ENCODE measurements at regions not wholly inside any gene's neighbourhood (a gene's known extent, or its start where the extent isn't known, plus 50 kb on each side); places are given as distances from the start of the nearest gene placed in this dataset.

DNA sequence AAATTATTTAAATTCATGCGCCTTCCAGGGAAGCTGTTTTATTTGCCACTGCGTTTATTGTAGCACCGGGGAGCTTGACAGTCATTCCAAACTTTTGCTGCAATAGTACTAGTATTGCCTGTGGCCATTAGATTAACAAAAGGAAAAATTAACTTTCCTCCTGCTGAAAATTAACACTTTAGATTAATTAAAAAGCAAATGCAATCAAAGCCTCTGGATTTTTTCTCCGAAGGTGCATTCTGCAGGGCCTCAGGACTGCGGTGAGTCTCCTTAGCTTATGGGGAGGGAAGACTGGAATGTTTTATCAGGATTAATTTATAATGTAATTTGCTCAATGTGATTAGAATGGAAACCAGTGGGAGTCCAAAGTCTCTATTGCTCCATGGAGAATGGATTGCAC lies 456.4 kb upstream of the CFAP20DC start:
- Histone ChIP-seq H3K36me3 (ENCODE audit: insufficient read depth, low read length, poor library complexity, severe bottlenecking) (no peaks in the 10 kb centered on the region), H3K4me3 (ENCODE audit: low read depth, low read length, poor library complexity, severe bottlenecking) (no peak overlapping the region), H3K27me3 (replicated peaks; ENCODE audit: insufficient read depth, low read depth, low read length, poor library complexity) (no peaks in the 10 kb centered on the region), H3K4me1 (ENCODE audit: insufficient read depth, low read length, poor library complexity, severe bottlenecking) (no peaks in the 10 kb centered on the region), H3K27ac (ENCODE audit: low read depth, low read length, poor library complexity, severe bottlenecking) (no peak overlapping the region), H3K9me3 (ENCODE audit: low read depth, low read length, poor library complexity, severe bottlenecking) (no peaks in the 10 kb centered on the region)
- DNase-seq (ENCODE audit: low spot score), result no peak
- ChIA-PET POLR2A (ENCODE audit: low non-redundant PET) (no interaction called here), CTCF (no interaction called here)
- intact Hi-C loops (cut with micrococcal nuclease; ENCODE audit: unreplicated experiment), result no loop called here
- no TSS peak for BruUV-seq (replicated peaks)
- TF ChIP-seq CTCF (conservative IDR thresholded peaks at IDR 0.05; ENCODE audit: low read depth, low read length) (no peak), EZH2 (IDR thresholded peaks at IDR 0.05; ENCODE audit: borderline replicate concordance, low read depth, low read length, poor library complexity, severe bottlenecking) (no peak)

GRCh38 chr3:59503441-59503840 lies 453.6 kb upstream of the CFAP20DC start:
- Histone ChIP-seq H3K36me3 (ENCODE audit: insufficient read depth, low read length, poor library complexity, severe bottlenecking) (no peaks in the 10 kb centered on the region), H3K4me3 (ENCODE audit: low read depth, low read length, poor library complexity, severe bottlenecking) (no peak overlapping the region), H3K27me3 (replicated peaks; ENCODE audit: insufficient read depth, low read depth, low read length, poor library complexity) (no peaks in the 10 kb centered on the region), H3K4me1 (ENCODE audit: insufficient read depth, low read length, poor library complexity, severe bottlenecking) (no peaks in the 10 kb centered on the region), H3K27ac (ENCODE audit: low read depth, low read length, poor library complexity, severe bottlenecking) (no peak overlapping the region), H3K9me3 (ENCODE audit: low read depth, low read length, poor library complexity, severe bottlenecking) (no peaks in the 10 kb centered on the region)
- BruUV-seq (replicated peaks), result no TSS peak
- intact Hi-C loops (cut with micrococcal nuclease; ENCODE audit: unreplicated experiment), result no loop called here
- DNase-seq (ENCODE audit: low spot score), result no peak
- ChIA-PET POLR2A (ENCODE audit: low non-redundant PET) (no interaction called here), CTCF (no interaction called here)
- TF ChIP-seq EZH2 (IDR thresholded peaks at IDR 0.05; ENCODE audit: borderline replicate concordance, low read depth, low read length, poor library complexity, severe bottlenecking) (no peak), CTCF (conservative IDR thresholded peaks at IDR 0.05; ENCODE audit: low read depth, low read length) (no peak)

GRCh38 chr3:59502806-59503205 lies 453.0 kb upstream of the CFAP20DC start:
- TF ChIP-seq EZH2 (IDR thresholded peaks at IDR 0.05; ENCODE audit: borderline replicate concordance, low read depth, low read length, poor library complexity, severe bottlenecking) (no peak), CTCF (conservative IDR thresholded peaks at IDR 0.05; ENCODE audit: low read depth, low read length) (no peak)
- no peaks in the 10 kb centered on the region for H3K27me3 ChIP-seq (replicated peaks; ENCODE audit: insufficient read depth, low read depth, low read length, poor library complexity)
- ChIA-PET CTCF (no interaction called here), POLR2A (ENCODE audit: low non-redundant PET) (no interaction called here)
- intact Hi-C loops (cut with micrococcal nuclease; ENCODE audit: unreplicated experiment), result no loop called here
- H3K36me3 ChIP-seq (ENCODE audit: insufficient read depth, low read length, poor library complexity, severe bottlenecking), result no peaks in the 10 kb centered on the region
- no peak overlapping the region for H3K27ac ChIP-seq (ENCODE audit: low read depth, low read length, poor library complexity, severe bottlenecking)
- no TSS peak for BruUV-seq (replicated peaks)
- H3K4me3 ChIP-seq (ENCODE audit: low read depth, low read length, poor library complexity, severe bottlenecking), result no peak overlapping the region
- H3K4me1 ChIP-seq (ENCODE audit: insufficient read depth, low read length, poor library complexity, severe bottlenecking), result no peaks in the 10 kb centered on the region
- no peaks in the 10 kb centered on the region for H3K9me3 ChIP-seq (ENCODE audit: low read depth, low read length, poor library complexity, severe bottlenecking)
- no peak for DNase-seq (ENCODE audit: low spot score)
